ENCODE measurements at regions not wholly inside any gene's neighbourhood (a gene's known extent, or its start where the extent isn't known, plus 50 kb on each side); places are given as distances from the start of the nearest gene placed in this dataset.

GRCh38 chr21:15487196-15487550, 242.6 kb upstream of the USP25 start:
- Histone ChIP-seq H3K36me3 (ENCODE audit: control insufficient read depth in 4 of 4, insufficient read depth in 4 of 4, low read length in 4 of 4) (no peaks in the 10 kb centered on the region), H3K27me3 (ENCODE audit: control insufficient read depth in 3 of 3, insufficient read depth in 3 of 3, low read length in 2 of 3) (no peaks in the 10 kb centered on the region), H3K4me3 (no peak overlapping the region), H3K9me3 (ENCODE audit: control insufficient read depth in 4 of 4, insufficient read depth in 3 of 4, low read length in 3 of 4) (no peaks in the 10 kb centered on the region), H3K9ac (ENCODE audit: insufficient read depth in 1 of 2, low read length in 2 of 2) (no peak overlapping the region), H3K4me1 (ENCODE audit: control insufficient read depth in 5 of 5, insufficient read depth in 5 of 5, low read length in 5 of 5) (no peaks in the 10 kb centered on the region), H3K27ac (ENCODE audit: low read depth in 1 of 2, low read length in 1 of 2) (no peak overlapping the region)
- 80 to 95% methylated on average over 3 of the region's 3 CpGs for WGBS, 2 donors
- no peak for DNase-seq
- no peak for ATAC-seq (ENCODE audit: insufficient read depth, low FRiP score)
- TF ChIP-seq CTCF (IDR thresholded peaks at IDR 0.05; ENCODE audit: control extremely low read depth, extremely low read depth), result no peak

- Histone ChIP-seq H3K27me3 (ENCODE audit: control insufficient read depth in 3 of 3, insufficient read depth in 3 of 3, low read length in 2 of 3) (no peaks in the 10 kb centered on the region), H3K36me3 (ENCODE audit: control insufficient read depth in 4 of 4, insufficient read depth in 4 of 4, low read length in 4 of 4) (no peaks in the 10 kb centered on the region), H3K4me1 (ENCODE audit: control insufficient read depth in 5 of 5, insufficient read depth in 5 of 5, low read length in 5 of 5) (no peaks in the 10 kb centered on the region), H3K4me3 (no peak overlapping the region), H3K9me3 (ENCODE audit: control insufficient read depth in 4 of 4, insufficient read depth in 3 of 4, low read length in 3 of 4) (no peaks in the 10 kb centered on the region), H3K27ac (ENCODE audit: low read depth in 1 of 2, low read length in 1 of 2) (no peak overlapping the region), H3K9ac (ENCODE audit: insufficient read depth in 1 of 2, low read length in 2 of 2) (no peak overlapping the region)
- WGBS, 2 donors, result 84 to 91% methylated on average over 2 of the region's 2 CpGs
- DNase-seq (no peak), ATAC-seq (ENCODE audit: insufficient read depth, low FRiP score) (no peak)
- no peak for TF ChIP-seq CTCF (IDR thresholded peaks at IDR 0.05; ENCODE audit: control extremely low read depth, extremely low read depth)
These were observed 238.7 kb upstream of the USP25 start for GRCh38 chr21:15491100-15491499.

- ATAC-seq (ENCODE audit: insufficient read depth, low FRiP score) (no peak), DNase-seq (no peak)
- no peak overlapping the region for H3K27ac ChIP-seq (ENCODE audit: low read depth in 1 of 2, low read length in 1 of 2)
- no peak overlapping the region for H3K4me3 ChIP-seq
- H3K9ac ChIP-seq (ENCODE audit: insufficient read depth in 1 of 2, low read length in 2 of 2), result no peak overlapping the region
- no peaks in the 10 kb centered on the region for H3K4me1 ChIP-seq (ENCODE audit: control insufficient read depth in 5 of 5, insufficient read depth in 5 of 5, low read length in 5 of 5)
- WGBS, 2 donors, result 45 to 49% methylated on average over 3 of the region's 3 CpGs
- H3K27me3 ChIP-seq (ENCODE audit: control insufficient read depth in 3 of 3, insufficient read depth in 3 of 3, low read length in 2 of 3), result no peaks in the 10 kb centered on the region
- TF ChIP-seq CTCF (IDR thresholded peaks at IDR 0.05; ENCODE audit: control extremely low read depth, extremely low read depth), result no peak
- H3K36me3 ChIP-seq (ENCODE audit: control insufficient read depth in 4 of 4, insufficient read depth in 4 of 4, low read length in 4 of 4), result no peaks in the 10 kb centered on the region
- no peaks in the 10 kb centered on the region for H3K9me3 ChIP-seq (ENCODE audit: control insufficient read depth in 4 of 4, insufficient read depth in 3 of 4, low read length in 3 of 4)
These were observed 236.1 kb upstream of the USP25 start for GRCh38 chr21:15493646-15494045.

GRCh38 chr21:15494481-15494880, 235.3 kb upstream of the USP25 start:
- no peaks in the 10 kb centered on the region for H3K36me3 ChIP-seq (ENCODE audit: control insufficient read depth in 4 of 4, insufficient read depth in 4 of 4, low read length in 4 of 4)
- no peak overlapping the region for H3K27ac ChIP-seq (ENCODE audit: low read depth in 1 of 2, low read length in 1 of 2)
- H3K9ac ChIP-seq (ENCODE audit: insufficient read depth in 1 of 2, low read length in 2 of 2), result no peak overlapping the region
- H3K4me3 ChIP-seq, result no peak overlapping the region
- DNase-seq (no peak), ATAC-seq (ENCODE audit: insufficient read depth, low FRiP score) (no peak)
- TF ChIP-seq CTCF (IDR thresholded peaks at IDR 0.05; ENCODE audit: control extremely low read depth, extremely low read depth), result no peak
- 89 to 95% methylated on average over 11 of the region's 11 CpGs for WGBS, 2 donors
- no peaks in the 10 kb centered on the region for H3K4me1 ChIP-seq (ENCODE audit: control insufficient read depth in 5 of 5, insufficient read depth in 5 of 5, low read length in 5 of 5)
- no peaks in the 10 kb centered on the region for H3K9me3 ChIP-seq (ENCODE audit: control insufficient read depth in 4 of 4, insufficient read depth in 3 of 4, low read length in 3 of 4)
- no peaks in the 10 kb centered on the region for H3K27me3 ChIP-seq (ENCODE audit: control insufficient read depth in 3 of 3, insufficient read depth in 3 of 3, low read length in 2 of 3)

Data from lung (tissue), 11 donors.